ENCODE measurements at regions not wholly inside any gene's neighbourhood (a gene's known extent, or its start where the extent isn't known, plus 50 kb on each side); places are given as distances from the start of the nearest gene placed in this dataset.
"Not testable (repeated sequence)": the region's sequence is repeated elsewhere in the genome, so short reads cannot be mapped to it uniquely, and the experiment has no call there.

DNA sequence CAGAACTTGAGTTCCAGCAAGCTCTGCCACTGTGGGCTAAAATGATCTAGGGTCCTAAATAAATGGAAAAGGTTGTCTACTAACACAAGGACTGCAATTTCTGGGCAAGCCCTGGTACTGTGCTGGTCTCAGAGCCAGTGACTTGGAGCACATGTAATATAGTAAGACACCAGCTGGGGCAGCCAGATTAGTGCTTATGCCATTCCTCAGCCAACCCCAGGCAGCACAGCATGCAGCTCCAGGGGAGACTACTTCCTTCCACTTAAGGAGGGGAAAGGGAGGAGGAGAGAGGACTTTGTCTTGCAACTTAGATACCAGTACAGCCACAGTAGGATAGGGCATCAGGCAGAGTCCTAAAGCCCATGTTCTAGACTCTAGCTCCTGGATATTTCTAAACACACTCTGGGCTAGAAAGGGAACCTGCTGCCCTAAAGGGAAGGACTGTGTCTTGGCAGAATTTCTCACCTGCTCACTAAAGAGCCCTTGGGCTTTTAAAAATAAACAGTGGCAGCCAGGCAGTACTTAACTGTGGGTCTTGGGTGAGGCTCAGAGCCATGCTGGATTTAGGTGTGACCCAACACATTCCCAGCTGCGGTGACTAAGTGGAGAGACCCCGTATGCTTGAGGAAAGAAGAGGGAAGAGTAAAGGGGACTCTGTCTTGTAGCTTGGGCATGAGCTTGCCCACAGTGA lies 223.7 kb upstream of the BCHE start:
- DNase-seq (ENCODE audit: low read depth): no peak
- no peak overlapping the region for H3K4me3 ChIP-seq (ENCODE audit: low read length)
- no peaks in the 10 kb centered on the region for H3K36me3 ChIP-seq (ENCODE audit: control insufficient read depth, insufficient read depth, low read length, severe bottlenecking)
- H3K9me3 ChIP-seq (ENCODE audit: control insufficient read depth, low read length): no peaks in the 10 kb centered on the region
- H3K27me3 ChIP-seq (replicated peaks; ENCODE audit: control insufficient read depth, insufficient read depth, low read length): no peaks in the 10 kb centered on the region
- no peak overlapping the region for H3K9ac ChIP-seq (ENCODE audit: low read length)
- H3K4me1 ChIP-seq (ENCODE audit: control insufficient read depth, insufficient read depth, low read length): no peaks in the 10 kb centered on the region

GRCh38 chr3:166052440-166052839 lies 215.2 kb upstream of the BCHE start:
- Histone ChIP-seq H3K4me3 (ENCODE audit: low read length) (no peak overlapping the region), H3K9me3 (ENCODE audit: control insufficient read depth, low read length) (peaks cover 5% of the 10 kb centered on the region), H3K36me3 (ENCODE audit: control insufficient read depth, insufficient read depth, low read length, severe bottlenecking) (no peaks in the 10 kb centered on the region), H3K4me1 (ENCODE audit: control insufficient read depth, insufficient read depth, low read length) (no peaks in the 10 kb centered on the region), H3K9ac (ENCODE audit: low read length) (no peak overlapping the region), H3K27me3 (replicated peaks; ENCODE audit: control insufficient read depth, insufficient read depth, low read length) (no peaks in the 10 kb centered on the region)
- DNase-seq (ENCODE audit: low read depth): no peak

- no peak overlapping the region for H3K4me3 ChIP-seq (ENCODE audit: low read length)
- H3K9me3 ChIP-seq (ENCODE audit: control insufficient read depth, low read length): no peaks in the 10 kb centered on the region
- H3K27me3 ChIP-seq (replicated peaks; ENCODE audit: control insufficient read depth, insufficient read depth, low read length): no peaks in the 10 kb centered on the region
- DNase-seq (ENCODE audit: low read depth): no peak
- no peaks in the 10 kb centered on the region for H3K4me1 ChIP-seq (ENCODE audit: control insufficient read depth, insufficient read depth, low read length)
- no peak overlapping the region for H3K9ac ChIP-seq (ENCODE audit: low read length)
- H3K36me3 ChIP-seq (ENCODE audit: control insufficient read depth, insufficient read depth, low read length, severe bottlenecking): no peaks in the 10 kb centered on the region
These were observed 192.3 kb upstream of the BCHE start for GRCh38 chr3:166029507-166029906.

DNA sequence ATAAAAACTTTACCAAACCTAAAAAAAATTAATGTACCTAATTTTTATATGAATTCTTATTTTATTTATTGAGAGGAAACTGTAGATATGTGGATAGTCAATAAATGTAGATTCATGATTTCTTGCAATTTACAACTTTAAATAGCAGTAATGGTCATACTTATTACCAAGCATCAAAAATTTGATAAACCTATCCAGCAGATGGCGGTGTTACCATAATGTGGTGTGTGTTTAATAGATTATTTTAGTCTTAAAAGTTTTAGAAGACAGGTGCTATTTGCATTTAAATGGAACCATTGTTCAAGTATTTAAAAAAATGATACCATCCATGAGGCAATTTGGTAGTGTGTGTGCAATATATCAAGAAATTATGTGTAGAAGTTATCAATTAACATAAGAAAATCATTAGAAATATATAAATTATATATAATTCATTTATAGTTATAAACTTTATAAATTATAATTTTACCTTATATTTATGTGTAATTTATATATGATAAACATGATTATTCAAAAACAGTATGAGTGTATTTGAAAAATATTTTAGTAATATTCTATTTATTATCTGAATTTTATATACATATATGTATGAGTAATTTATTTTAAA lies 176.0 kb upstream of the BCHE start:
- no peaks in the 10 kb centered on the region for H3K4me1 ChIP-seq (ENCODE audit: control insufficient read depth, insufficient read depth, low read length)
- no peak overlapping the region for H3K4me3 ChIP-seq (ENCODE audit: low read length)
- no peaks in the 10 kb centered on the region for H3K9me3 ChIP-seq (ENCODE audit: control insufficient read depth, low read length)
- DNase-seq (ENCODE audit: low read depth): peak; percentile 65
- H3K9ac ChIP-seq (ENCODE audit: low read length): no peak overlapping the region
- H3K36me3 ChIP-seq (ENCODE audit: control insufficient read depth, insufficient read depth, low read length, severe bottlenecking): no peaks in the 10 kb centered on the region
- H3K27me3 ChIP-seq (replicated peaks; ENCODE audit: control insufficient read depth, insufficient read depth, low read length): no peaks in the 10 kb centered on the region

GRCh38 chr3:166011771-166012170 lies 174.5 kb upstream of the BCHE start:
- DNase-seq (ENCODE audit: low read depth): no peak
- no peaks in the 10 kb centered on the region for H3K36me3 ChIP-seq (ENCODE audit: control insufficient read depth, insufficient read depth, low read length, severe bottlenecking)
- no peak overlapping the region for H3K4me3 ChIP-seq (ENCODE audit: low read length)

GRCh38 chr3:166005126-166005525 lies 167.9 kb upstream of the BCHE start:
- Histone ChIP-seq H3K4me3 (ENCODE audit: low read length) (no peak overlapping the region), H3K36me3 (ENCODE audit: control insufficient read depth, insufficient read depth, low read length, severe bottlenecking) (no peaks in the 10 kb centered on the region), H3K4me1 (ENCODE audit: control insufficient read depth, insufficient read depth, low read length) (no peaks in the 10 kb centered on the region), H3K9me3 (ENCODE audit: control insufficient read depth, low read length) (no peaks in the 10 kb centered on the region), H3K27me3 (replicated peaks; ENCODE audit: control insufficient read depth, insufficient read depth, low read length) (no peaks in the 10 kb centered on the region), H3K9ac (ENCODE audit: low read length) (no peak overlapping the region)
- DNase-seq (ENCODE audit: low read depth): no peak

More at GRCh38 chr3:166011771-166012170, 174.5 kb upstream of the BCHE start:
- H3K9me3 ChIP-seq (ENCODE audit: control insufficient read depth, low read length): no peaks in the 10 kb centered on the region
- H3K4me1 ChIP-seq (ENCODE audit: control insufficient read depth, insufficient read depth, low read length): no peaks in the 10 kb centered on the region
- H3K9ac ChIP-seq (ENCODE audit: low read length): no peak overlapping the region
- no peaks in the 10 kb centered on the region for H3K27me3 ChIP-seq (replicated peaks; ENCODE audit: control insufficient read depth, insufficient read depth, low read length)

GRCh38 chr3:165994293-165994692 lies 157.1 kb upstream of the BCHE start:
- no peaks in the 10 kb centered on the region for H3K9me3 ChIP-seq (ENCODE audit: control insufficient read depth, low read length)
- H3K36me3 ChIP-seq (ENCODE audit: control insufficient read depth, insufficient read depth, low read length, severe bottlenecking): no peaks in the 10 kb centered on the region
- H3K9ac ChIP-seq (ENCODE audit: low read length): no peak overlapping the region
- no peak for DNase-seq (ENCODE audit: low read depth)
- H3K4me3 ChIP-seq (ENCODE audit: low read length): no peak overlapping the region
- H3K4me1 ChIP-seq (ENCODE audit: control insufficient read depth, insufficient read depth, low read length): no peaks in the 10 kb centered on the region
- H3K27me3 ChIP-seq (replicated peaks; ENCODE audit: control insufficient read depth, insufficient read depth, low read length): no peaks in the 10 kb centered on the region

DNA sequence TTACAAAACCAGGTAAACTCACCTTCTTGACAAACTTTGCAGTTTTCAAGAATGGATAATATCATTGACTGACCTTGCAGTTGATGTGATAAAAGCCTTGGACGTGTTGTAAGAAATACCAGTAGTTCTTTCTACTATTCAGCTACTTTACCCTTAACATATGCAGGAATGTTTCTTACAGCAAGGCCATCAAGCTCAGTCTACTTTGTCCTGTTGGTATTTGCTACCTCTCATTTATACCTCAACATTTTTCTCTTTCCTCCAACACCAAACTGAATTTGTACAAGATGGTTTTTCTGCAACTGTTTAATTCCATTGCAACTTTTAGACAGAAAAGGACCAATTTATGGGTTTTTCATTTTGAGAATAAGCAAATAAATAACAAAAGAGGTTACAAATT lies 147.4 kb upstream of the BCHE start:
- no peak overlapping the region for H3K9ac ChIP-seq (ENCODE audit: low read length)
- H3K4me3 ChIP-seq (ENCODE audit: low read length): no peak overlapping the region
- no peaks in the 10 kb centered on the region for H3K4me1 ChIP-seq (ENCODE audit: control insufficient read depth, insufficient read depth, low read length)
- H3K9me3 ChIP-seq (ENCODE audit: control insufficient read depth, low read length): no peaks in the 10 kb centered on the region
- H3K36me3 ChIP-seq (ENCODE audit: control insufficient read depth, insufficient read depth, low read length, severe bottlenecking): no peaks in the 10 kb centered on the region
- no peaks in the 10 kb centered on the region for H3K27me3 ChIP-seq (replicated peaks; ENCODE audit: control insufficient read depth, insufficient read depth, low read length)
- no peak for DNase-seq (ENCODE audit: low read depth)

- Histone ChIP-seq H3K36me3 (ENCODE audit: control insufficient read depth, insufficient read depth, low read length, severe bottlenecking) (no peaks in the 10 kb centered on the region), H3K4me1 (ENCODE audit: control insufficient read depth, insufficient read depth, low read length) (no peaks in the 10 kb centered on the region), H3K9ac (ENCODE audit: low read length) (no peak overlapping the region), H3K9me3 (ENCODE audit: control insufficient read depth, low read length) (no peaks in the 10 kb centered on the region), H3K27me3 (replicated peaks; ENCODE audit: control insufficient read depth, insufficient read depth, low read length) (no peaks in the 10 kb centered on the region), H3K4me3 (ENCODE audit: low read length) (no peak overlapping the region)
- DNase-seq (ENCODE audit: low read depth): no peak
These were observed 146.1 kb upstream of the BCHE start for GRCh38 chr3:165983284-165983683.

GRCh38 chr3:165981318-165981717 lies 144.1 kb upstream of the BCHE start:
- H3K9me3 ChIP-seq (ENCODE audit: control insufficient read depth, low read length): no peaks in the 10 kb centered on the region
- no peaks in the 10 kb centered on the region for H3K4me1 ChIP-seq (ENCODE audit: control insufficient read depth, insufficient read depth, low read length)
- no peak overlapping the region for H3K4me3 ChIP-seq (ENCODE audit: low read length)
- H3K27me3 ChIP-seq (replicated peaks; ENCODE audit: control insufficient read depth, insufficient read depth, low read length): no peaks in the 10 kb centered on the region
- H3K36me3 ChIP-seq (ENCODE audit: control insufficient read depth, insufficient read depth, low read length, severe bottlenecking): no peaks in the 10 kb centered on the region
- H3K9ac ChIP-seq (ENCODE audit: low read length): no peak overlapping the region
- no peak for DNase-seq (ENCODE audit: low read depth)

DNA sequence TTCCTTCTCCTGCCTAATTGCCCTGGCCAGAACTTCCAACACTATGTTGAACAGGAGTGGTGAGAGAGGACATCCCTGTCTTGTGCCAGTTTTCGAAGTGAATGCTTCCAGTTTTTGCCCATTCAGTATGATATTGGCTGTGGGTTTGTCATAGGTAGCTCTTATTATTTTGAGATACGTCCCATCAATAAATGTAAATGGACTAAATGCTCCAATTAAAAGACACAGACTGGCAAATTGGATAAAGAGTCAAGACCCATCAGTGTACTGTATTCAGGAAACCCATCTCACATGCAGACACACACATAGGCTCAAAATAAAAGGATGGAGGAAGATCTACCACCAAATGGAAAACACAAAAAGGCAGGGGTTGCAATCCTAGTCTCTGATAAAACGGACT lies 123.6 kb upstream of the BCHE start:
- H3K27me3 ChIP-seq (replicated peaks; ENCODE audit: control insufficient read depth, insufficient read depth, low read length); H3K9me3 ChIP-seq (ENCODE audit: control insufficient read depth, low read length); H3K4me1 ChIP-seq (ENCODE audit: control insufficient read depth, insufficient read depth, low read length); H3K9ac ChIP-seq (ENCODE audit: low read length); H3K4me3 ChIP-seq (ENCODE audit: low read length); H3K36me3 ChIP-seq (ENCODE audit: control insufficient read depth, insufficient read depth, low read length, severe bottlenecking); DNase-seq (ENCODE audit: low read depth): not testable (repeated sequence)

DNA sequence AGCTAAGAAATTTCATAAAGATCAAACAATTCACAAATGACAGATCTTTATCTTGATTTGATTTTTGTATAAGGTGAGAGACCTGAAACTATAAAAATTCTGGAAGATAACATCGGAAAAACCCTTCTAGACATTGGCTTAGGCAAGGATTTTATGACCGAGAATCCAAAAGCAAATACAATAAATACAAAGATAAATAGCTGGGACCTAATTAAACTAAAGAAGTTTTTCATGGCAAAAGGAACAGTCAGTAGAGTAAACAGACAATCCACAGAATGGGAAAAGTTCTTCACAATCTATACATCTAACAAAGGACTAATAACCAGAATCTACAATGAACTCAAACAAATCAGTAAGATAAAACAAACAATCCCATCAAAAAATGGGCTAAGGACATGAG lies 116.9 kb upstream of the BCHE start:
- no peak overlapping the region for H3K4me3 ChIP-seq (ENCODE audit: low read length)
- H3K4me1 ChIP-seq (ENCODE audit: control insufficient read depth, insufficient read depth, low read length): no peaks in the 10 kb centered on the region
- H3K9ac ChIP-seq (ENCODE audit: low read length): no peak overlapping the region
- H3K9me3 ChIP-seq (ENCODE audit: control insufficient read depth, low read length): no peaks in the 10 kb centered on the region
- no peaks in the 10 kb centered on the region for H3K27me3 ChIP-seq (replicated peaks; ENCODE audit: control insufficient read depth, insufficient read depth, low read length)
- no peak for DNase-seq (ENCODE audit: low read depth)
- no peaks in the 10 kb centered on the region for H3K36me3 ChIP-seq (ENCODE audit: control insufficient read depth, insufficient read depth, low read length, severe bottlenecking)
